ENCODE measurements at regions not wholly inside any gene's neighbourhood (a gene's known extent, or its start where the extent isn't known, plus 50 kb on each side); places are given as distances from the start of the nearest gene placed in this dataset.
"Not testable (repeated sequence)": the region's sequence is repeated elsewhere in the genome, so short reads cannot be mapped to it uniquely, and the experiment has no call there.

DNA sequence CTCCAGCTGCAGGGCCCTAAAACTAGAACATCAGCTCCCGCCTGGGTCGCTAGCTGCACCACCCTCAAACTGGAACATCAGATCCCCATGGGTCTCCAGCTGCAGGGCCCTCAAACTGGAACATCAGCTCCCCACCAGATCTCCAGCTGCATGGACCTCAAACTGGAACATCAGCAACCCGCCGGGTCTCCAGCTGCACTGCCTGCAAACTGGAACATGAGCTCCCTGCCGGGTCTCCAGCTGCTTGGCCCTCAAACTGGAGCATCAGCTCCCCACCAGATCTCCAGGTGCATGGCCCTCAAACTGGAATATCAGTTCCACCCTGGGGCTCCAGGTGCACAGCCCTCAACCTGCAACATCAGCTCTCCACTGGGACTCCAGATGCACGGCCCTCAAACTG is 82.7 kb downstream of the TFRC start:
- DNase-seq (ENCODE audit: low spot score): not testable (repeated sequence)

DNA sequence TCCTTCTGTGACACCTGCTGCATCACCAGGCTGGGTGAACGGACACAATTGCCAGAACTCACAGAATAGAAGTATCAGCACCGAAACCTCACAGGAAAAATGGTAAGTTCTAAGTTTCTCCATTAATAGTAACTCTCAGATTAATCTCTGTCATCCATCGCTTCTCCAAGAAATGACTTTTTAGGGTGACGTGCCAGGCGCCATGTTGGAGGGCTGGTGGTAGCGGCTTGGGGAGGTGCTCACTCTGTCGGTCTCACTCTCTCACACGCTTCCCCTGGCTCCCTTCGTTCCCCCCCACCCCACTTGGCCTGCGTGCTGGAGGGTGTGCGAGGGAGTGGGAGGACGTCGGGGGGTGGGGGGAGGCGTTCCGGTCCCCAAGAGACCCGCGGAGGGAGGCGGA is 85.6 kb downstream of the TFRC start:
- not testable (repeated sequence) for DNase-seq (ENCODE audit: low spot score)

DNA sequence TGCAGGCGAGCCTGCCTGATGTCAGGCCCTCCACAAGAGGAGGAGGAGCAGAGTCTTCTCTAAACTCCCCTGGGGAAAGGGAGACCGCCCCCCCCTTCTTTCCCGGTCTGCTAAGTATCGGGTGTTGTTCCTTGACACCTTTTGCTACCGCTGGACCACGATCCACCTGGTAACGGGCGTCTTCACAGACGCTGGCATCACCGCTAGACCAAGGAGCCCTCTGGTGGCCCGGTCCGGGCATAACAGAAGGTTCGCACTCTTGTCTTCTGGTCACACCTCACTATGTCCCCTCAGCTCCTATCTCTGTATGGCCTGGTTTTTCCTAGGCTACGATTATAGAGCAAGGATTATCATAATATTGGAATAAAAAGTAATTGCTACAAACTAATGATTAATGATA is 86.0 kb upstream of the TNK2 start:
- not testable (repeated sequence) for DNase-seq (ENCODE audit: low spot score)

DNA sequence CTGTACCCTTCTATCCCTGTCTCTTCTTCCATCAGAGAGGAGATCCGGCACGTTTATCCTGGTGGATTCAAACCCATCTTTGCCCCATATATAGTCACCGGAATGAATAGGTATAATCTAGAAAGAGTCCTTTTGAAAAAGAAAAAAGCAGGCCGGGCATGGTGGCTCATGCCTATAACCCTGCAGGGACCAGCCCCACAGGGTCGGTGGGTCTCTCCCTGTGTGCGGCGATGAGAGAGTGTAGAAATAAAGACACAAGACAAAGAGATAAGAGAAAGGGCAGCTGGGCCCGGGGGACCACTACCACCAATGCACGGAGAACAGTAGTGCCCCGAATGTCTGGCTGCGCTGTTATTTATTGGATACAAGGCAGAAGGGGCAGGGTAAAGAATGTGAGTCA is 85.3 kb upstream of the TNK2 start:
- DNase-seq (ENCODE audit: low spot score): not testable (repeated sequence)

DNA sequence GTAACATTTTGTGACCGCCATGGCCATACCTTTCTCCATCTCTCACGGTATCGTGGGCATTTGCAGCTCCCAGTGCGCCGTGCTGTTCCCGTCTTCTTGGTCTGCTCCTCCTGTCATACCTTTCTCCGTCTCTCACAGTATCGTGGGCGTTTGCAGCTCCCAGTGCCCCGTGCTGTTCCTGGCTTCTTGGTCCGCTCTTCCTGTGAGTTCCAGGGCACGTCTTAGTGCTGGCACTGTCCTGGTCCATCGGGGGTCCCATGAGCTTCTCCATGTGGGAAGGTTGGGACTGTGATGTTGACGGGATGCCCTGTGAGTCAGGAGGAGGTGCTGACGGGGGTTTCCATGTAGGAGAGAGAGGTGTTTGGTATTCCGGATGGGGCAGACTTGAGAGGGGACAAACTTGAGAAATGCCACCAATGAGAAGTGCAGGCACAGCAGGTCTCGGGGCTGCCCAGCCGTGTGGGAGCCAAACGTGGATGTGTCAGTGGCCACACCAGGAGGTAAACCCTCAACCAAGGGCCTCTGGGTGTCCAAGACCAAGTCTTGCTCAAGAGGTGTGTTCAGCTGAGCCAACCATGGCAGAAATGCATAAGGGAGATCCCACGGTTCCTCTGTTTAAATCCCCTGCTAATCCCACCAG is 84.7 kb upstream of the TNK2 start:
- not testable (repeated sequence) for DNase-seq (ENCODE audit: low spot score)

DNA sequence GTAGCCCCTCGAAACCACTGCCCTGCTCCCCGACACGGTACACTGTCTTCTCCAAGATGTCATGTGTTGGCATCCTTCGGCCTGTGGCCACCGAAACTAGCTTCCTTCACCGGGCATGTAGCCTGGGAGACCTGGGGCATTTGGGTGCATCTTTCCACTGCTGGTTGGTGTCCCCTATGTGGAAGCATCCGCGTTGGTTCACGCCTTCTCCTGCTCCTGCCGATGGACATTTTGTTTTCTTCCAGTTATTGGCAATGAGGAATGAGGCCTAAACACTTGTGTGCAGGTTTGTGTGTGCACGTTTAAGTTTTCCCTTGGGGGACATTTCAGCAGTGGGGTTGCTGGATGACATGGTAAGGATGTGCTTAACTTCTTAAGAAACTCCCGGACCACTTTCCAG is 83.6 kb upstream of the TNK2 start:
- not testable (repeated sequence) for DNase-seq (ENCODE audit: low spot score)

DNA sequence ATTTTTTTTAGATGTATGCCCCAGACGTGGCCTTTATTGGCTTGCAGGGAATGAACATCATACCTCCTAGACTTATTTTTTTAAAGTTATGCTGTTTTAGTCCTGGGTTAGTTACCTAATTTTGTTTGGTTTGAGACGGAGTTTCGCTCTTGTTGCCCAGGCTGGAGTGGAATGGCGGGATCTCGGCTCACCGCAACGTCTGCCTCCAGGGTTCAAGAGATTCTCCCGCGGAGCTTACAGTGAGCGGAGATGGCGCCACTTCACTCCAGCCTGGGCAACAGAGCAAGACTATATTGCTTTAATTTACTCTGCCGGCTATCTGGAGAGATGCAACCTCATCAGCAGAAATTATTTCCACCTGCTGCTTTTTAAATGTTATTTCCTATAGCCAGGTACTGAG is 82.9 kb upstream of the TNK2 start:
- DNase-seq (ENCODE audit: low spot score): not testable (repeated sequence)

DNA sequence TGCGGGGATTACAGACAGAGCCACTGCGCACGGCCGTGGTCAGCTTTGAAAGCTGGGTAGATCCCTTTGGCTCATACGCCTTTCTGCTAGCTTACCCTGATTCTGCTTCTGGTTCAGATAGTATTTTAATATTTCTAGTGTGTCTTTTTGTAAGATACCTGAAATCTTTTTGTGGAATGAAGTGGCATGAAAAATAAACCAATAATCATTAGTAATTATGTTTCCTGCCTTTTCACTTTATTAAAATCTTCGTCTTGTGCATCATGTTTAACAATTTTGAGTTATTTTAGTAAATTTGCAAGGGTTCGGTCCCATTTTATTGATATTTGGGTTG is 82.5 kb upstream of the TNK2 start:
- DNase-seq (ENCODE audit: low spot score): not testable (repeated sequence)

DNA sequence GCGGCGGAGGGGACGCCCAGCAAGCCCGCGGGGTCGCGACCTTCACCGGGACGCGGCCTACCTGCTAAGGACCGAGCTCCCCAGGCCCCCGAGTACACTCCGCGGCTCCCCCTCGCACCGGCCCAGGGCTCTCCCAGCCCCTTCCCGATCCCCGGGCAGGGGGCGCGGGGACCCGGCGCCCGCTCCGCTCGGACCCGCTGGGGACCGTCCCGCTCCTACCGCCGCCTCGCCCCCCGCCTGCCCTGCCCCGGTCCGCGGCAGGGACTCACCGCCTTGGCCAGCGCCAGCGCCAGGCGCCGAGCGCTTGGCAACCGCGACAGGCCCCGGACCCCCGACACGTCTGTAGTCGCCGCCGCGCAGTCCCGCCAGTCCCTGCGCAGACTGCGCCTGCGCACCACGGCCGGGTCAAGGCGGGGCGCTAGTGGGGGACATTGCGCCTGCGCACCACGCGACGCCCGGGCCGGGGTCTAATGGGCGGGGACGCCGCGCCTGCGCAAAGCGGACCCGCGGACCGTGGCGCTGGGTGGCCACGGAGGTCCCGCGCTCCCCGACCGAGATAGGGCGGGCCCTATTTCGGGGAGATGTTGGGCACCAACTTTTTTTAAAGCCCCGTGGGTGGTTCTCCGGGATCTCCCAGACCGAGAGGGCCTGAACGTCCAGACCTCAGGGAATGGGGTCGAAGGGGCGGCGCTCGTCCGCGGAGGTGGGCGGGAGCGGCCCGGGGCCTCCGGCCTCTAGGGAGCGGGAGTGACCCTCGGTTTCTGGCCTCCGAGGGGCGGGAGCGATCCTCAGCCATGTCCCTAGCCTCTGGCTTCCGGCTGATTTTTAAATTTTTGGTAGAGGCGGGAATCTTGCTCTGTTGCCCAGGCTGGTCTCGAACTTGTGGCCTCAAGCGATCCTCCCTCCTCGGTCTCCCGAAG is 81.8 kb upstream of the TNK2 start:
- DNase-seq (ENCODE audit: low spot score): peak; percentile 14

DNA sequence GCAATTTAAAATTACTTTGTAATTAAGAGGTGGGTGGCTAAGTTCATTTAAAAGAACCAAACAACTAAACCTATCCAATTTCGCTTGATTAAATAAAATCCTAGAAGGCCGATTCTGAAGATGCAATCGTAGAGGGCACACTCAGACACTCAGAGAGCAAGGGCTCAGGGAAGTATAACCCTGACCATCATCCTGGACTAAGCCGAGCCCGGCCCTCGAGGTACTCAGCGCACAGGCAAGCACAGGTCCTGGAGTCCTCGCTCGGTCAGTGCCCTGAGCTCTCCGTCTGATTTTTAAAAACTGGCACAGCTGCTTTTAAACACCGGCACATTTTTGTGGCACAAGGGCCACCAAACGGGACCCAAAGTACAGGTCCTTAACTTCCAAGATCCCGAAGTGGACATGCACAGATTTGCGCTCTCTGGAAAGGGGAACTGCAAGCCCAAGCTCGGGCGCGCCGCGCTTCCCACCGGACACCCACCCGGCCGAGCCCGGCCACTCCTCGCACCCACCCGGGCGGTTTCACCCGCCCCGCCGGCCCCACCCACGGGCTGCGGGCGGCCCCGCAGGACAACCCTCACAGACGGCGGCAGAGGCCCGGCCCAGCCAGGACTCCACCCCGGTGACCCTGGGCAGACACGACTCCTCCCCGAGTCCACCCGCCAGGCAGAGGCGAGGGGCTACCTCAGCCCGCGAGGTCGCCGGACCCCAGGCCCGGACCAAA is 81.0 kb upstream of the TNK2 start:
- DNase-seq (ENCODE audit: low spot score): not testable (repeated sequence)

DNA sequence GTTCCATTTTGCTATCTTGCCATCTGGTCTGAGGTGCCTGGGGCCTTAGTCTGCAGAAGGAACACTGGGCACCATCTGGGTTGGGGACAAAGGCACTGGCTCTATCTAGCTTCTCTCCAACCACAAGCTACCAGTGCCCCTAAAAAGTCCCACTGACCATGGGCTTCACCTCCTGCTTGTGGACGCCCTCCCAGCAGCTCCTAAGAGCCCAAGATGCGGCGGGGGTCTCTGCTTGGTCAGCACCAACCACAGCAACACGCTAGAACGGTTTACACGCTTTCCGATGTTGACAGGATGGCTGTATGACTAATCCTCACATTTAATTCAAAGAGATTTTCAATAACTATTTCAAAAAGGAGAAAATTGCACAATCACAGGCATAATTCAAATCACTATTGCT is 80.4 kb upstream of the TNK2 start:
- not testable (repeated sequence) for DNase-seq (ENCODE audit: low spot score)

DNA sequence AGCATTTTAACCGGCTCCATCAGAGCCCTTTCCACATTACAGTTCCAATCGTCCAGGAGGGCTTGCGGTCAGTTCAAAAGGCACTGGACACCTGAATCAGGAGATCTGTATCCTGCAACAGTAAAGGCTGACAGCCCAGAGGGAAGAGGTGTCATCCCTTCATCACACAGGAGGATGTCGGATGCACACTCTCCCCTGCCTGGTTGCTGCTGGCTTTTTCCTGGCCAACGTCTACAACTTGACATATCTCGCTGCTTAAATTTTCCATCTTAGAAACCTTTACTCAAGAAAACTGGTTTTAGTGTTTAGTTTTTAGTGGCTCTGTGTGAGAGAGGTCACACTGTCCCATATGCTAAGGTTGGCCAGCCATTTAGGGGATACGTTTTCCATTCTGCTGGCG is 78.7 kb upstream of the TNK2 start:
- DNase-seq (ENCODE audit: low spot score): not testable (repeated sequence)

DNA sequence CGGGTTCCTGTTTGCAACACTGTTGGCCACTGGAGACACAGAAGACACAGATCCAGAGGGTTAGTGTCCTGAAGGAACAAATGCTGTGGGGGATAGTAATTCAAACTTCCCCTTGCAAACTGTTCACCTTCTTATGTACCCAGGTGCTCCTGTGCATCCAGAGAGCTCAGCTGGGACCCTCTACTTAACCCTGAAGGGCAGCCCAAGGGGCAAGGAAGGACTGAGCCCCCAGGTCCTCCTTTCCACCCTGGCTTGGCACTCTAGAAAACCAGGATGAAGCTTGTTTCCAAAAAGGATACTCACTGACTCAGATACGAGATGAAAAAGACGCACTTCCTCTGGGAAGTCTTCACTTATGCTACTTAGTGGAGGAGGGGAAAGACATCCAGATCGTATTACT is 78.2 kb upstream of the TNK2 start:
- not testable (repeated sequence) for DNase-seq (ENCODE audit: low spot score)

DNA sequence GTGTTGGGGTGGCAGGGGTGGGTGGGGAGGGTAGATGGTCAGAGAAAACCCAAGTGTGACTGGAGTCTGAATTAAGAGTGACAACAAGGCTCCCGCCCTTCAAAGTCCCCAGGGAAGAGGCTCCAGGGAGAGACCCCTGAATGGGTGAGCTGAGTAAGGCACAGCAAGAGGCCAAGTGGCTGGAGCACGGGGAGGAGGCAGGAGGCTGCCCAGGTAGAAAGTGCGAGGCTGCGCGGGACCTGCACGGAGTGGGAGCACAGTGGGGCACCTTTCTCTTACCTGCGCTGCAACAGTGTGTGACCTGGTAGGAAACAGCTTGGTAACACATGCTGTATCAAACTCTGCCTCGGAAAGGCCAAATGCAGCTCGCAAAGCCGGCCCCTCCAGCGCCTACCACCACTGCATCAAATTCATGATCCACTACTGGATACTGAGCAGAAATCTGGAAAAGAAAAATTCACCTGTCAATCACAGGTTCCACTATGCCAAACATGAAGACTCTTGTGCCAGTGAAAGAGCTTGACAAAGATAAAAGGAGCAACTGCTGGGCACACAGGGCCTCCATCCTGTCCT is 77.1 kb upstream of the TNK2 start:
- DNase-seq (ENCODE audit: low spot score): not testable (repeated sequence)

DNA sequence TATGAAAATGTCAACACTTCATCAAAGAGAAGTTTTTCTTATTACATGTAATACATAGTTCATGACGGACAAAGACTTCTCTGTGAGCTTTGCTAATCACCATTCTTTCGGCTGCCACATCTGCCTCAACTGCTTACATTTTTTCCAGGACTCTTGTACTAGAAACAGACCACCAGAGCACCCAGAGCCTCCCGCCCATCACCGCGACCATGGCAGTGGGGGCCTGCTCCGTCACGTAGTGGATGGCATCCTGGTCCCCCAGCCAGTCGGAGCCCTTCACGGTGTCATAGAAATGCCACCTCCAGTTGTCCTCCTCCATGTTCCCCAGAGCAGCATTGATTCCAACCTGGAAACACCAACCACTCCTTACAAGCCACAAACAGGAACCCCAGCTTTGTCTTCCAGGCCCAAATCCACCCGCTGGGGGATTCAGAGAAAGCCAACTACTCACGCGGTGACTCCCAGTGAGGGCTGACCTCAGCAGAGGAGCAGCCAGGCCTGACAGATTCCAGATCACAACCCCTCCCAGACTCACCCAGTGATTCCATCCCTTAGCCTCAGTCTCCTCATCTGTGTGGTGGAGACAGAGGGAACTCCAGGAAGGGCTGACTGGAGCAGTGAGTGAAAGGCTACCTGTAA is 76.2 kb upstream of the TNK2 start:
- DNase-seq (ENCODE audit: low spot score): not testable (repeated sequence)

DNA sequence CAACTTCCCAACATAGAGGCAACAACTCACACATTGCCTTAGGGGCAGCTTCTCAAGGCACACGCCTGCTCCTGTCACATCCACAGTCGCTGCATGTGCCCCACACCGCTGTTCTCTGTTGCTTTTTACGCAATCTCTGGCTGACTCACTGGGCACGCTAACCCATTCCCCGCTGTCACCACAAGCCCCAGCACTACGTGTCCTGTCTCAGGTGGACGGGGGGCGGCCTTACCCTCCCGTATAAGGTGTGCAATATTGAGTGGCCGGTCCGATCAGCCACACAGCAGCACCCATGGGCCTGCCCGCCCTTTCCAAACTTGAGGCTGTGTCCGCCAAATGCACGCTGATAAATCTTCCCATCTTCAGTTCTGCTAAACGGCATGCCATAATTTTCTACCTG is 75.5 kb upstream of the TNK2 start:
- DNase-seq (ENCODE audit: low spot score): not testable (repeated sequence)

DNA sequence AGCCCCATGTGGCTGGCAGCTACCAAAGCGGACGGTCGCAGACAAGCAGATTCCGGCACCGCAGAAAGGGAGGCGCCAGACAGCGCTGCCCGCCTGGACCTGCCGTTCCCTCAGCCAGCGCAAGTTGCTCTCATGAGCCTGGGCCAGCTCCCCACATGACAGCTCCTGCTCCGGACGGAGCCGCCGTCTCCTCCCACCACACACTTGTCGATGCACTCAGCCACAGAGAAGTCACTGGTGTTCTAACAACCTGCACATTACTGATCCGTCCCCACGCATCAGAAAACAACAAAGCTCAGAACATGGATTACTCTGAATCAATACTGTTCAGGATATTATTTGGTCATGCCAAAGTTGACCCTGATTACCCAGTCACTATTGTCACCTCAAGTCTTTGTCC is 74.4 kb upstream of the TNK2 start:
- DNase-seq (ENCODE audit: low spot score): not testable (repeated sequence)

DNA sequence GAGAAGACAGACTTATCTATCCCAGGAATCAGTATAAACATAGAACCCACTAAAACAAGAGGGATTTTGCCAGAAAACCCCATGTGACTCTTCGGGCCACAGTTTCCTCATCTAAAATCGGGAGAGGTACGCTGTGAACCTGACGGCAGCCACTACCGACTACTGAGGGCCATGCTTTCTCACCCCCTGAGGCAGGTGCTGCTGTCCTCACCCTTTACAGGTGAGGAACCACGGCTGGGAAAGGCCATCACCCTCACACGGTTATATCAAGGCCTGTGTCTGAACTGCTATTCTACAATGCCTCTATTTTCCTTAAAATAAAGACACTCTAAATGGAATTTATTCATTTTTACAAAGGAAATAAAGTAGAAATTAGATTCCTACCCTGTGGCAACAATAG is 73.4 kb upstream of the TNK2 start:
- DNase-seq (ENCODE audit: low spot score): not testable (repeated sequence)

DNA sequence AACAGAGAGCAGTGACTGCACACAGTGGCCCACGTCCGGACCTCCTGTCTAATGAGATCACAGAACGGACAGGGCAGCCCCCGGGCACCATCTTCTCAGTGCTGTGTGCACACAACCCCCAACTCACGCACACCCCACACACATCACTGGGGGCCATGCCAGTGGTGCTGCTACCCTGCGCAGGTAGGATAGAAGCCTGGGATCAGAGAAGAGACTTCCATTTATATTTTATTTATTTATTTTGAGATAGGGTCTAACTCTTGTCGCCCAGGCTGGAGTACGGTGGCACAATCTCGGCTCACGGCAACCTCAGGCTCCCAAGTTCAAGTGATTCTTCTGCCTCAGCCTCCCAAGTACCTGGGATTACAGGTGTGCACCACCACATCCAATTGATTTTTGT is 71.5 kb upstream of the TNK2 start:
- DNase-seq (ENCODE audit: low spot score): not testable (repeated sequence)

DNA sequence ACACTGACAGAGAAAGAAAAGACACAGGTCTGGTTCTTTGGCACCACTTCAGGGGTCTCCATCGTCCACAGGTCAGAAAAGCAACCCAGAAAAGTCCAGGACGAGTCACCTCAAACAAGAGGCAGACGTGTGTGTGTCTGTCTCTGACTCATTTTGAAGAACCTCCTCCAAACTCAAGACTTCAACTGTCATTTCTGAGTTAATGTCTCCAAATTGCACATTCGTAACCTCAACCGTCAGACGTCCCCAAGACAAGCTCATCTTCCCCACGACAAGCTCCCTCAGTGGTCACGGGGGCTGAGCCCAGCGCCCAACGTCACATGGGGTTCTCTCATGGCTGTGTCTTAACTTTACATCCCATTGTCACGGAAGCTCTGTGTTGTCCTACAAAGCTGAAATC is 70.2 kb upstream of the TNK2 start:
- not testable (repeated sequence) for DNase-seq (ENCODE audit: low spot score)

DNA sequence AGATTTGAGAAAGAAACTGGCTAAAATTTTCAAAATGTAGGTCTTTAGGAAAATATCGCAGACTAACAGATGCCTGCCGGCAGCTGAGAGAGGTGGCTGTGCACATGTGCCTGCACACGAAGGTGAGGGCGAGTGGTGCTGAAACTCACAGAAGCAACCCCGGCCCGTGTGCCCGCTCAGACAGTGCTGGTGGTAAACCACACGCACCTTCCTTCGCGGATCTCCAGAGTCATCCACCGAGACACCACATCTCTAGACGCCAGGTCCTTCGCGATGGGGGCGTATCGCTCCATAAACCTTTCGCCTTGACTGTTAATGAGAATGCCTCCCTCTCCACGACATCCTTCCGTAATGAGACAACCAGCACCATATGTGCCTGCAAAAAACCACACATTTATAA is 68.5 kb upstream of the TNK2 start:
- not testable (repeated sequence) for DNase-seq (ENCODE audit: low spot score)

DNA sequence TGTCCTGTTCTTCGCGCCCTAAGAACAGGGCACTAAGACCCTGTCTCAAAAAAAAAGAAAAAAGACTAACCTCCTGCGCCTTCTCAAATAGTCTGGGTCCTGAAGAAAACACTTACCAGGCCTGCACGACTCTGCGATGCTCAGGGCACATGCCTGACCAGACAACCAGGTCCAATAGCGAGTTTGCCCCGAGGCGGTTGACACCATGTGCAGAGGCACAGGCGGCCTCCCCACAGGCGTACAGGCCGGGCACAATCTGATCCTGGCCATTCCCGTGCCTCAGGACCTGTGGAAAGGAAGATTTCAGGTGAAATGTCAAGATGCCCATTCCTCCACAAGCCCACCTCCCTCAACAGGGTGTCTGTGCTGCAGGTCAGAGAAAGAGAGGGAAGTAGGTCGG is 65.9 kb upstream of the TNK2 start:
- not testable (repeated sequence) for DNase-seq (ENCODE audit: low spot score)

Data from AG08395 (cell line).